Upper lobe of left lung (tissue), 4 donors: ENCODE measurements at regions not wholly inside any gene's neighbourhood (a gene's known extent, or its start where the extent isn't known, plus 50 kb on each side); places are given as distances from the start of the nearest gene placed in this dataset.

Source experiments
- POLR2A ChIP-seq, 4 donors: fragments of 450-650 bp; IDR thresholded peaks; one replicate each; pipeline ENCODE4 v1.5.1; 2016 to 2017; ENCODE audit warnings: antibody characterized with exemption in 4 of 4, mild to moderate bottlenecking in 2 of 4
- POLR2AphosphoS5 ChIP-seq, 2 donors: sonication (generic); formaldehyde crosslinking; IDR thresholded peaks; one replicate each; pipeline ENCODE4 v1.5.1; 2017; ENCODE audit warnings: antibody characterized with exemption in 2 of 2
- TF ChIP-seq, protein P1 (sequence below), 6 experiments: fragments of 450-650 bp in 4 of 6; fragments of 200-600 bp in 2 of 6; sonication (generic) in 2 of 6; IDR thresholded peaks; one replicate each; pipeline ENCODE4 v1.5.1; 2016 to 2019; ENCODE audit warnings: antibody characterized with exemption in 6 of 6

DNA sequence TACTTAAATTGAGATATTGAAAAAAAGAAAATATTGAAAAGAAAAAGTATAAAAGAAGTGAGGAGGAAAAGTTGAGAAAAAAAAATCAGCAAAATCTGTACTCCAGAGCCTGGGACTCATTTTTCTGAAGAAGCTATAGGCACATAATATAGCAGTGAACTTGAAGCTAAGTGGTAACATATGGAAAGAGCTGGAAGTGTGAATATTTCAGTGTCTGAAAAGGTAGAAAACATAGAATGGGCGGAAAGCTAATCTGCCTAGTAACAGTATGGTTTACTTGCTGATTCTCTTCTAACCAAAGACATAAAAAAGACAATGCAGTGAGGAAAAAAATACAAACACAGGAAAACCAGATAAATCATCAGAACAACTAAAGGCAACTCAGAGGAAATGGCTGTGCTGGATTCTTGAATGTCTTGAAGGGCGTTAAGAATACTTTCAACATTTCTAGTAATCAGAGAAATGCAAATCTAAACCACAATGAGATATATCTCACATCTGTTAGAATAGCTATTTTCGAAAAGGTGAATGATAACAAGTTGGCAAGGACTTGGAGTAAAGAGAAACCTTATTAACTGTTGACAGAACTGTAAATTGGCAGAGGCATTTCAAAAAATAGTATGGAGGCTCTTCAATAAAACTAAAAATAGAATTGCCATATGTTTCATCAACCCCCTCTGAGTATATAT, 784.6 kb downstream of the LRFN5 start:
- no peak for TF ChIP-seq POLR2AphosphoS5 (IDR thresholded peaks at IDR 0.05)
- TF ChIP-seq, protein P1, sequence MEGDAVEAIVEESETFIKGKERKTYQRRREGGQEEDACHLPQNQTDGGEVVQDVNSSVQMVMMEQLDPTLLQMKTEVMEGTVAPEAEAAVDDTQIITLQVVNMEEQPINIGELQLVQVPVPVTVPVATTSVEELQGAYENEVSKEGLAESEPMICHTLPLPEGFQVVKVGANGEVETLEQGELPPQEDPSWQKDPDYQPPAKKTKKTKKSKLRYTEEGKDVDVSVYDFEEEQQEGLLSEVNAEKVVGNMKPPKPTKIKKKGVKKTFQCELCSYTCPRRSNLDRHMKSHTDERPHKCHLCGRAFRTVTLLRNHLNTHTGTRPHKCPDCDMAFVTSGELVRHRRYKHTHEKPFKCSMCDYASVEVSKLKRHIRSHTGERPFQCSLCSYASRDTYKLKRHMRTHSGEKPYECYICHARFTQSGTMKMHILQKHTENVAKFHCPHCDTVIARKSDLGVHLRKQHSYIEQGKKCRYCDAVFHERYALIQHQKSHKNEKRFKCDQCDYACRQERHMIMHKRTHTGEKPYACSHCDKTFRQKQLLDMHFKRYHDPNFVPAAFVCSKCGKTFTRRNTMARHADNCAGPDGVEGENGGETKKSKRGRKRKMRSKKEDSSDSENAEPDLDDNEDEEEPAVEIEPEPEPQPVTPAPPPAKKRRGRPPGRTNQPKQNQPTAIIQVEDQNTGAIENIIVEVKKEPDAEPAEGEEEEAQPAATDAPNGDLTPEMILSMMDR (IDR thresholded peaks at IDR 0.05) = no peak
- no peak for TF ChIP-seq POLR2A (IDR thresholded peaks at IDR 0.05)
